WTC11 (cell line): ENCODE measurements at regions not wholly inside any gene's neighbourhood (a gene's known extent, or its start where the extent isn't known, plus 50 kb on each side); places are given as distances from the start of the nearest gene placed in this dataset.

Source experiments
- CTCF ChIP-seq: fragments of 200-600 bp; IDR thresholded peaks from 2 replicates; pipeline ENCODE4 v1.8.0; 2022; ENCODE audit warnings: antibody characterized with exemption
- NR3C1 ChIP-seq: sonication (generic); formaldehyde crosslinking; conservative IDR thresholded peaks from 2 replicates; pipeline ENCODE4 v1.8.1; 2023; ENCODE audit warnings: low read depth, mild to moderate bottlenecking, missing genetic modification reagents

- TF ChIP-seq NR3C1 (CRISPR knock-in tag) (no peak), CTCF (no peak)
These were observed 1179.3 kb downstream of the KCNT2 start for GRCh38 chr1:195428927-195429326.
